Activated CD8-positive, alpha-beta memory T cell treated with anti-CD3 and anti-CD28 coated beads, Interleukin-2, amount 50 U/mL, for 1 hour (primary cell): ENCODE measurements at regions not wholly inside any gene's neighbourhood (a gene's known extent, or its start where the extent isn't known, plus 50 kb on each side); places are given as distances from the start of the nearest gene placed in this dataset.
"Not testable (repeated sequence)": the region's sequence is repeated elsewhere in the genome, so short reads cannot be mapped to it uniquely, and the experiment has no call there.

Experiments used
- DNase-seq: peaks from one replicate; pipeline ENCODE4 v3.0.0-alpha.2; 2020; ENCODE audit errors: extremely low read depth

- no peak for DNase-seq
These were observed 124.3 kb upstream of the IGF1R start for GRCh38 chr15:98523912-98524662.

DNA sequence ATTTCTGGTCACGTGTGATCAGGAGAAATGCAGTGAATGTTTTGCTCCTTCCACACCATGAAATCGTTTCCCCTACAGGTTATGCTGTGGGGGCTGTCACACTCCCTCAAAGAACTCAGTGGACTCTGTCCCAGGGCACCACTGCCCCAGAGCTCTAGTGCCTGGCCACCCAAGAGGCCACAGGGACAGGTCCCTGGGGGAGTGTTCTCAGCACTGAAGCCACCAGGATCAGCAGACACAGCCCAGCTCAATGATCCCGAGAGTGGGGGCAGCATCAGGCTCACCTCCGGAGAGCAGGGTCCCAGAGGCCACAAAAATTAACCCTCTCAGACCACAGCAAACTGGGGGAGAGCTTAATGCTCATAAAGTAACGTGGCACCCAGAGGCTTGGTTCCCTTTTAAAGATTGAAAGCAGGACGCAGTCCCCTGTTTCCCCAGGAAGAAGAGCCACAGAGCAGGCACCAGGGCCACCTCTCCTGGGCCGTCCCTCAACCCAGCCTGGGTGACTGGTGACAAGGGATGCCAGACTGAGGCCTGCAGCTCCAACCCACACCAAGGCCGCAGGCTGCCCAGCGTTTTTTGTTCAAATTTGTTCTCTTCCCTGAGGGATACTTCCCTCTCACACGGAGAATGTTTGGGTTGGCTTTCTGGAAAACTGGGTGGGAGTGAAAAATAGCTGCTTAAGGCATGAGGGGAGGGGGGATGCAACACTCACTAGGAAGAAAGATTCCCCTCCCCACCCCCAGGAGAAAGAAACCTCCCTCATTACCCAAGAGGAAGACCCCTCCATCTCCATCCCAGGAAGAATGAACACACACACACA lies 123.3 kb upstream of the IGF1R start:
- no peak for DNase-seq

DNA sequence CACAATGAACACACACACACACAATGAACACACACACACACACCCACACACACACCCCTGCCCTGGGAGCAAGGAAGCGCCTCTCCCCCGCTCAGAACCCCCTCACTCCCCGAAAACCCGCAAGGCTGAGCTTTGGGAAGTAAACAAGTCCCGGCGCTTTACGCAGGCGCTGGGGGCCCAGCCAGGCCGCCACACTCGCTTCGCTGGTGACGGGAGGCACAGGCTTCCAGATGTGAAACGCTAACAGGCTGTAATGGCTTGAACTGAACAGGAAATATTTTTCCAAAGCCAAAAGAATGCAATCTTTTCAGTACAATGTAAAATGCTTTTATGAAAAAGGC lies 122.7 kb upstream of the IGF1R start:
- DNase-seq: no peak

DNA sequence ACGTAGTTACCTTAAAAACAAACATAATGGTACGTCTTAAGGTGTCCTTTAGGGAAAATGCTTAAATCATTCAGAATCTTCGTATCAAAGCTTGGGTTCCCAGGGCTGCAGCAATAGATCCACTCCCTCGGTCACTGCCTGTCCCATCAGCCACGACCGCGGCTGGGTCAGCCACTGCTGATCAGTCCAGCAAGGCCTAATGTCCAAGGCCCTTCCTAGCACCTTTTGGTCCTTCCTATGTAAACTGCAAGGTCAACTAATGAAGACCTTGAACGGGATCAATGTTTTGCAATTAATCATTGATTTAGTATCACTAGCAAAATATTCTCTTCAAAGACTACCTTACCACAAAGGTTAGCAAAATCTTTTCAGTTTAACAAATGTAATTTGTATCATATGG lies 122.2 kb upstream of the IGF1R start:
- no peak for DNase-seq

- DNase-seq: no peak
These were observed 120.2 kb upstream of the IGF1R start for GRCh38 chr15:98528046-98528725.

DNA sequence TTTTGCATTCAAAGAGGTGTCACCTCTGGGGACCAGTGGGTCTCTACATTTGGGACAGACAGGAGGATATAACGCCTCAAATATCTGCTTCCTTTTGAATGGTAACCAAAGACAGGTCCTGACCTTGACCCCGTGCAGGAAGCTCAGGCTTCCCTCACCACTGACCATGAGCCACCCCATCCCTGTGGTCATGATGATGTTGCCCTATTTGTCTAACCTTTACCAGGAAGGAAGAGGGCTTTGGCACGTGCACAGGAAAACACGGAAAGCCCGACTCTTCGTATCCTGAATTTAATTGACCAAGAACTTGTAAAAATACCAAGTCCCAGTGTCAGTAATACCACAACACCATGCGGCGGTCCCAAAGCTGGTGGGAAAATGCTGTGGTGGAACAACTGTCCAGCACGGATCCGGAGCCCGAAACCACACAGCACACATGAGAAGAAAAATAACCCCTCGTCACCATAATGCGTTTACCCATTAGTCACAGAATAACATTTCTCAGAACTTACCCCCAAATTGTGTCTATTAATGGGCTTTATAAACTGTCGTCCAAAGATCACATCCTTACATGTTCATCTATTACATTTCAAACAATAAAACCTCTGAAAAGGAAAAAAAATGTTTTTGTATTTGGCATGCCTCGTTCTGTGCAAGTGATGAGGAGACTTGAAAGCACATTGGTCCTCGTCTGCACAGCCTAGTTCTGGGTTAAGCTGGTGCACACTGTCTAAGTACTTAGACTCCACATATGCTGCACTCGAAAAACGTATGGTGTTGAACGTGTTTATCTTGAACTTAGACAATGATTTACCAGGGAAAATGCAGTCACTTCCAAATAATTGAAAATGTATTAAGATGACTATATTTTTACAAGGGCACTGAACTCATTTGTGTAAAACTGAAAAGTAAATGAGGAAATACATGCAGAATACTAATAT lies 118.9 kb upstream of the IGF1R start:
- no peak for DNase-seq

DNA sequence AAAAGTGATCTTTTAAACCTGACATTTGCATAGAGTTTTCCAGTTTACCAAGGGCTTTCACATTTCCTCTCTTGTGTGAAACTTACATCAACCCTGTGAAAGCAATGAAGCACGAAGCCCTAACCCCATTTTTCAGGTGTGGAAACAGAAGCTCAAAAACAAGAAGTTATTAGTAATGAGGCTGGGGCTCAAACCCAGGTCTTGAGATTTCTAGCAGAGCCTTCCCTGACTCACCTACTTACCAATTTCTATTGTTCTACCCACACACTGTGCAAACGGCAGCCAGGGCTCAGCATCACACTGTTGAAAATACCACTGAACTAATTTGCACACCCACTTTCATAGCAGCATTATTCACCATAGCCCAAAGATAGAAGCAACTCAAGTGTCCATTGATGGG lies 117.8 kb upstream of the IGF1R start:
- no peak for DNase-seq

DNA sequence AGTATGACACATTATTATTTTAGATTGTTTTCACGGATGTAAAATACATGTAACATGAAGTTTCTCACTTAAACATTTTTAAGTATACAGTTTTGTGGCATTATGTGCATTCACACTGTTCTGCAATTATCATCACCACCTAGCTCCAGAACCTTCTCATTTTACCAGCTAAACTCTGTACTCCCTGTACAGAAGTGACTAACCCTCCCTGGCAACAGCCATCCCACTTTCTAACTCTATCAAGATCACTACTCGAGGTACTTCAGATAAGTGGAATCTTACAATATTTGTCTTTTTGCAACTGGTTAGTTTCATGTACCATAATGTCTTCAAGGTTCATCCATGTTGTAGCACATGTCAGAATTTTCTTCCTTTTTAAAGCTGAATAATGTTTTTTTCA lies 116.3 kb upstream of the IGF1R start:
- DNase-seq: no peak

DNA sequence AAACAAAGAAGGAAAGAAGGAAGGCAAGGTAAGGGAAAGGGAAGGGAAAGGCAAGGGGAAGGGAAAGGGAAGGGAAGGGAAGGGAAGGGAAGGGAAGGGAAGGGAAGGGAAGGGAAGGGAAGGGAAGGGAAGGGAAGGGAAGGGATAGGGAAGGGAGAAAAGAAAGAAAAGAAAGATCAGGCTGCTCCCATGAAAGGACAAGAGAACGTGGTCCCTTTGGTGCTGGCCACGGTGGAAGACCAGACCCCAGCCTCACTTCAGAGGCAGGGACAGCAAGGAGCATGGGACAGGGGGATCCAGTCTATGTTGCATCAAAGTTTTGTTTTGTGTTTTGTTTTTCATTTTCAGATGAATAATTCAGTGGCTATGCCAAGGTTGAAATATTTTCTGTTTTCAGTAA lies 111.4 kb upstream of the IGF1R start:
- DNase-seq: no peak

DNA sequence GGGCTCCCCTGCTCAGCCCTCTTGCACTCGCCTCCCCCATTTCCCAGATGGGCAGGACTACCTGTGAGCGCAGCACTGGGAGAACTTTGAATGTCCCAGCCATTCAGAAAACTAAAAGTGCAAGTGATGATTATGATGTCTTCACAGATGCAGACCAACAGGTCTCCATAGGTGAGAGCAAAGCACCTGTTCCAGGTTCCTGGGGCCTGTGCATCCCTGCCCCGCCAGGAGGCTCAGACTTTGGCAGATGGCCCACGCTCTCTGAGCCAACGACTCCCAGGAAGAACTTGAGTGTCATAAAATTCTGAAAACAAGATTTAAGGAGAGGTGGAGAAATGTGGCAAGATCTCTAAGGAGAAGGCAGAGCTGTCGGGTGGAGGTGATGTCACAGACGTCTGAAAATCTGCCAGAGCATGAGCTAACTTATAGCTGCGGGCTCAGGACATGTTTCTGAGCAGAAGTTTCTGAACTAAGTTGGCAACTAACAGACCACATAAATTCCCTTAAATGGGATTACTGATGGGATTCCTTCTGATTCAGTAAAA lies 110.8 kb upstream of the IGF1R start:
- no peak for DNase-seq

- no peak for DNase-seq
These were observed 106.8 kb upstream of the IGF1R start for GRCh38 chr15:98541519-98541918.

DNA sequence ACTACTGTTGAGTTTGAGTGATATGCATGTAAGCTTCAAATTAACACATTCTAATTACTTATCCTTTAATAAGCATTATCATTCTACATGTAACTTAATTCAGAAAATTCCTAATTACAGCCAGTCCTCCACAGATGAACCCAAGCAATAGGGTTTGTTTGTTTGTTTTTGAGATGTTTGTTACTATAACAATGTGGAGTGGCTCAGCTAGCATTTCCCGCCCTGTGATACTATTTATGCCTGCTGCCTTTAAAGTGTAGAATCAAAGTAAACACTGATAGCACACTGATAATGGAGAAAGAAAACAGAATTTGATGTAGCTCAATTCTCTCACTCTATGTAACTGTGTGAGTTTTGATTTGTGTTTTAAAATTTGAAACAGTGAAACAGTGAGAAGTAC lies 105.1 kb upstream of the IGF1R start:
- DNase-seq: no peak

DNA sequence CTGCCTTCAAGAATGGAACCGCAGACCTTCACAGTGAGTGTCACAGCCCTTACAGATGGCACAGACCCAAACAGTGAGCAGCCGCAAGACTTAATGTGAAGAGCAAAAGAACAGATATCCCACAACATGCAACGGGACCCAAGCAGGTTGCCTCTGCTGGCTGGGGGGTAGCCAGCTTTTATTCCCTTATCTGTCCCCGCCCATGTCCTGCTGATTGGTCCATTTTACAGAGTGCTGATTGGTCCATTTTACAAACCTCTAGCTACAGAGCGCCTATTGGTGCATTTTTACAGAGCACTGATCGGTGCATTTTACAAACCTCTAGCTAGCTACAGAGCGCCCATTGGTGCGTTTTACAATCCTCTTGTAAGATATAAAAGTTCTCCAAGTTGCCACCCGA lies 102.0 kb upstream of the IGF1R start:
- DNase-seq: no peak

GRCh38 chr15:98547275-98547674 lies 101.1 kb upstream of the IGF1R start:
- DNase-seq: no peak

- no peak for DNase-seq
These were observed 100.6 kb upstream of the IGF1R start for GRCh38 chr15:98547741-98548138.

DNA sequence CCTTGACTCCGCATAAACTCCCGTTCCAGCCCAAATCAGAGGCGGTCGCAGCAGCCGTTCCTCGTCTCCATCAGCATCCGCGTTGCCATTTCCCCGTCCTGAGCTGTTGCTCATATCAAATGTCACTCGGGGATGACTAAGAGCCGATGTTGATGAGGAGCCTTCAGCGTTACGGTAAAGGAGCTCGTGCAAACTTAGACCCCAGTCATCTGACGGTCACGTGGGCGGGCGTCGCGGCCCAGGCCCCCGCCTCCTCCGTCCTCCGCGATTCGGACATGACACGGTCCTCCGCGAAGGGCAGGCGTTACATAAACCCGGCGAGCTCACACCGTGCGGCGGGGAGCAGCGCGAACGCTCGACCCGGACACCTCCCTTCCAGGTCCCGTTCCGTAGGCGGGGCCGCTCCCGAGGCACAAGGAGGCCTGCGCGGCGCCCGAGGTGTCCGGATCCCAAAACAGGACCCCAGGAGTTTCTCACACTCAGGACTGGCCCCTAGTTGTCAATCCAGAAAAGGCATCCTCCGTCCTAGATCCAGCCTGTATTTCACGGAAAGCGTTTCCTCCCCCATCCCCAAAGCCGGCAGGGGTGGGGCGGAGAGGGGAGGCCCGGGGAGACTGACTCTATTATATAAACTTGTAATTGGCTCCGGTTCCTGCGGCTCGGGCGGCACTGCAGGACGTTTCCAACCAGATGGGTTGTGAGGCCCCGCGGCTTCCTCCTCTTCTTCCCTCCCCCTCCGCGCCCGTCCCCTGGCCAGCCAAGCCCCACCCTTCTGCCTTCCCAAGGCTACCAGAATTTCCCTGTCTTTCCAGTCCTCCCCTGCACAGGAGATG lies 100.0 kb upstream of the IGF1R start:
- DNase-seq: no peak

DNA sequence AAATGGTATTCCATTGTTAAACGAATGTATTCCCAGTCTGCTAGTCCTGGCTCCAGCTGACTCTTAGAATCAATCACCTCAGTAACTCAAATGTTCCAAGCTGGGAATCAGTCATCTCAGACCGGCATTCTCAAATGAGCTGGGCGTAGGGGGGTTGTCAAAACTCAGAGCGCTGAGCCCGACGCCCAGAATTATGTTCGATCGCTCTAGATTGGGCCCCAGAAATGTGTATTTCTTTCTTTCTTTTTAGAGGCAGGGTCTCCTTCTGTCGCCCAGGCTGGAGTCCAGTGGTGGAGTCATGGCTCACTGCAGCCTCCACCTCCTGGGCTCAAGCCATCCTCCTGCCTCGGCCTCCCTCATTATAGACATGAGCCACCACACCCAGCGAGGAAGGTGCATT lies 99.3 kb upstream of the IGF1R start:
- no peak for DNase-seq

- no peak for DNase-seq
These were observed 98.6 kb upstream of the IGF1R start for GRCh38 chr15:98549741-98550140.

DNA sequence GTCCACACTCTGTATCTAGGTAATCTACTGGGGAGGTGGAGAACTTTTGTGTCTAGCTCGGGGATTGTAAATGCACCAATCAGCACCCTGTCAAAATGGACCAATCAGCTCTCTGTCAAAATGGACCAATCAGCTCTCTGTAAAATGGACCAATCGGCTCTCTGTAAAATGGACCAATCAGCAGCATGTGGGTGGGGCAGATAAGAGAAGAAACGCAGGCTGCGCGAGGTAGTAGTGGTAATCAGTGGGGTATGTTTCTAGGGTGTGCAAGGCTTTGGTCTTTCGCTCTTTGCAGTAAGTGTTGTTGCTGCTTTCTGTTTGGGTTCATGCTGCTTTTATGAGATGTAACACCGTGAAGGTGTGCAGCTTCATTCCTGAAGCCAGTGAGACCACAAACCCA lies 98.0 kb upstream of the IGF1R start:
- DNase-seq: not testable (repeated sequence)

GRCh38 chr15:98551936-98552562 lies 96.3 kb upstream of the IGF1R start:
- no peak for DNase-seq
